ENCODE measurements at regions not wholly inside any gene's neighbourhood (a gene's known extent, or its start where the extent isn't known, plus 50 kb on each side); places are given as distances from the start of the nearest gene placed in this dataset.

GRCh38 chr1:69196071-69196470, 371.7 kb upstream of the LRRC7 start:
- TF ChIP-seq ZFP3 (CRISPR knock-in tag; IDR thresholded peaks at IDR 0.05) (no peak), ARNTL (CRISPR knock-in tag; IDR thresholded peaks at IDR 0.05; ENCODE audit: borderline replicate concordance, low read depth) (no peak), RARB (CRISPR knock-in tag; IDR thresholded peaks at IDR 0.05) (no peak), POU6F1 (CRISPR knock-in tag; IDR thresholded peaks at IDR 0.05; ENCODE audit: borderline replicate concordance, low read depth) (no peak), BACH2 (CRISPR knock-in tag; IDR thresholded peaks at IDR 0.05; ENCODE audit: borderline replicate concordance) (no peak), TOX (CRISPR knock-in tag; IDR thresholded peaks at IDR 0.05; ENCODE audit: borderline replicate concordance) (no peak), ZNF8 (CRISPR knock-in tag; IDR thresholded peaks at IDR 0.05) (no peak), ZFP30 (CRISPR knock-in tag; IDR thresholded peaks at IDR 0.05) (no peak), CSDC2 (CRISPR knock-in tag; IDR thresholded peaks at IDR 0.05) (no peak), OSR1 (CRISPR knock-in tag; IDR thresholded peaks at IDR 0.05) (no peak), ISL1 (CRISPR knock-in tag; IDR thresholded peaks at IDR 0.05) (no peak), ZC3H10 (CRISPR knock-in tag; IDR thresholded peaks at IDR 0.05) (no peak), PPARA (CRISPR knock-in tag; IDR thresholded peaks at IDR 0.05; ENCODE audit: borderline replicate concordance) (no peak), ZNF70 (CRISPR knock-in tag; IDR thresholded peaks at IDR 0.05) (no peak), TCF4 (CRISPR knock-in tag; IDR thresholded peaks at IDR 0.05; ENCODE audit: borderline replicate concordance) (no peak)
- ATAC-seq, result no peak

GRCh38 chr1:69197816-69198215, 369.9 kb upstream of the LRRC7 start:
- ATAC-seq, result no peak
- TF ChIP-seq, protein P1, sequence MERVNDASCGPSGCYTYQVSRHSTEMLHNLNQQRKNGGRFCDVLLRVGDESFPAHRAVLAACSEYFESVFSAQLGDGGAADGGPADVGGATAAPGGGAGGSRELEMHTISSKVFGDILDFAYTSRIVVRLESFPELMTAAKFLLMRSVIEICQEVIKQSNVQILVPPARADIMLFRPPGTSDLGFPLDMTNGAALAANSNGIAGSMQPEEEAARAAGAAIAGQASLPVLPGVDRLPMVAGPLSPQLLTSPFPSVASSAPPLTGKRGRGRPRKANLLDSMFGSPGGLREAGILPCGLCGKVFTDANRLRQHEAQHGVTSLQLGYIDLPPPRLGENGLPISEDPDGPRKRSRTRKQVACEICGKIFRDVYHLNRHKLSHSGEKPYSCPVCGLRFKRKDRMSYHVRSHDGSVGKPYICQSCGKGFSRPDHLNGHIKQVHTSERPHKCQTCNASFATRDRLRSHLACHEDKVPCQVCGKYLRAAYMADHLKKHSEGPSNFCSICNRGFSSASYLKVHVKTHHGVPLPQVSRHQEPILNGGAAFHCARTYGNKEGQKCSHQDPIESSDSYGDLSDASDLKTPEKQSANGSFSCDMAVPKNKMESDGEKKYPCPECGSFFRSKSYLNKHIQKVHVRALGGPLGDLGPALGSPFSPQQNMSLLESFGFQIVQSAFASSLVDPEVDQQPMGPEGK (CRISPR knock-in tag; IDR thresholded peaks at IDR 0.05; ENCODE audit: borderline replicate concordance), result no peak
- TF ChIP-seq RARB (CRISPR knock-in tag; IDR thresholded peaks at IDR 0.05), result no peak
- TF ChIP-seq, protein P2, sequence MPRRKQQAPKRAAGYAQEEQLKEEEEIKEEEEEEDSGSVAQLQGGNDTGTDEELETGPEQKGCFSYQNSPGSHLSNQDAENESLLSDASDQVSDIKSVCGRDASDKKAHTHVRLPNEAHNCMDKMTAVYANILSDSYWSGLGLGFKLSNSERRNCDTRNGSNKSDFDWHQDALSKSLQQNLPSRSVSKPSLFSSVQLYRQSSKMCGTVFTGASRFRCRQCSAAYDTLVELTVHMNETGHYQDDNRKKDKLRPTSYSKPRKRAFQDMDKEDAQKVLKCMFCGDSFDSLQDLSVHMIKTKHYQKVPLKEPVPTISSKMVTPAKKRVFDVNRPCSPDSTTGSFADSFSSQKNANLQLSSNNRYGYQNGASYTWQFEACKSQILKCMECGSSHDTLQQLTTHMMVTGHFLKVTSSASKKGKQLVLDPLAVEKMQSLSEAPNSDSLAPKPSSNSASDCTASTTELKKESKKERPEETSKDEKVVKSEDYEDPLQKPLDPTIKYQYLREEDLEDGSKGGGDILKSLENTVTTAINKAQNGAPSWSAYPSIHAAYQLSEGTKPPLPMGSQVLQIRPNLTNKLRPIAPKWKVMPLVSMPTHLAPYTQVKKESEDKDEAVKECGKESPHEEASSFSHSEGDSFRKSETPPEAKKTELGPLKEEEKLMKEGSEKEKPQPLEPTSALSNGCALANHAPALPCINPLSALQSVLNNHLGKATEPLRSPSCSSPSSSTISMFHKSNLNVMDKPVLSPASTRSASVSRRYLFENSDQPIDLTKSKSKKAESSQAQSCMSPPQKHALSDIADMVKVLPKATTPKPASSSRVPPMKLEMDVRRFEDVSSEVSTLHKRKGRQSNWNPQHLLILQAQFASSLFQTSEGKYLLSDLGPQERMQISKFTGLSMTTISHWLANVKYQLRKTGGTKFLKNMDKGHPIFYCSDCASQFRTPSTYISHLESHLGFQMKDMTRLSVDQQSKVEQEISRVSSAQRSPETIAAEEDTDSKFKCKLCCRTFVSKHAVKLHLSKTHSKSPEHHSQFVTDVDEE (CRISPR knock-in tag; IDR thresholded peaks at IDR 0.05), result no peak
- no peak for TF ChIP-seq ZNF8 (CRISPR knock-in tag; IDR thresholded peaks at IDR 0.05)
- TF ChIP-seq GLIS3 (CRISPR knock-in tag; IDR thresholded peaks at IDR 0.05), result no peak
- TF ChIP-seq SNAI2 (CRISPR knock-in tag; IDR thresholded peaks at IDR 0.05), result no peak

- no peak for TF ChIP-seq ISL1 (CRISPR knock-in tag; IDR thresholded peaks at IDR 0.05)
- no peak for TF ChIP-seq CSRNP3 (CRISPR knock-in tag; IDR thresholded peaks at IDR 0.05)
- no peak for TF ChIP-seq ARNTL (CRISPR knock-in tag; IDR thresholded peaks at IDR 0.05; ENCODE audit: borderline replicate concordance, low read depth)
- ATAC-seq, result no peak
These were observed 366.0 kb upstream of the LRRC7 start for GRCh38 chr1:69201716-69202115.

GRCh38 chr1:69203166-69203565, 364.6 kb upstream of the LRRC7 start:
- ATAC-seq, result no peak
- TF ChIP-seq ZFP30 (CRISPR knock-in tag; IDR thresholded peaks at IDR 0.05) (no peak), ZC3H10 (CRISPR knock-in tag; IDR thresholded peaks at IDR 0.05) (no peak), PPARA (CRISPR knock-in tag; IDR thresholded peaks at IDR 0.05; ENCODE audit: borderline replicate concordance) (no peak), ZFP3 (CRISPR knock-in tag; IDR thresholded peaks at IDR 0.05) (no peak), CSDC2 (CRISPR knock-in tag; IDR thresholded peaks at IDR 0.05) (no peak), POU6F1 (CRISPR knock-in tag; IDR thresholded peaks at IDR 0.05; ENCODE audit: borderline replicate concordance, low read depth) (no peak), CSRNP3 (CRISPR knock-in tag; IDR thresholded peaks at IDR 0.05) (no peak), TCF4 (CRISPR knock-in tag; IDR thresholded peaks at IDR 0.05; ENCODE audit: borderline replicate concordance) (no peak), RARB (CRISPR knock-in tag; IDR thresholded peaks at IDR 0.05) (no peak), ARNTL (CRISPR knock-in tag; IDR thresholded peaks at IDR 0.05; ENCODE audit: borderline replicate concordance, low read depth) (no peak)
- TF ChIP-seq, protein P3, sequence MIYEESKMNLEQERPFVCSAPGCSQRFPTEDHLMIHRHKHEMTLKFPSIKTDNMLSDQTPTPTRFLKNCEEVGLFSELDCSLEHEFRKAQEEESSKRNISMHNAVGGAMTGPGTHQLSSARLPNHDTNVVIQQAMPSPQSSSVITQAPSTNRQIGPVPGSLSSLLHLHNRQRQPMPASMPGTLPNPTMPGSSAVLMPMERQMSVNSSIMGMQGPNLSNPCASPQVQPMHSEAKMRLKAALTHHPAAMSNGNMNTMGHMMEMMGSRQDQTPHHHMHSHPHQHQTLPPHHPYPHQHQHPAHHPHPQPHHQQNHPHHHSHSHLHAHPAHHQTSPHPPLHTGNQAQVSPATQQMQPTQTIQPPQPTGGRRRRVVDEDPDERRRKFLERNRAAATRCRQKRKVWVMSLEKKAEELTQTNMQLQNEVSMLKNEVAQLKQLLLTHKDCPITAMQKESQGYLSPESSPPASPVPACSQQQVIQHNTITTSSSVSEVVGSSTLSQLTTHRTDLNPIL (CRISPR knock-in tag; IDR thresholded peaks at IDR 0.05; ENCODE audit: low read depth), result no peak
- TF ChIP-seq, protein P1 (CRISPR knock-in tag; IDR thresholded peaks at IDR 0.05; ENCODE audit: borderline replicate concordance), result no peak
